A673 (cell line): ENCODE measurements at regions not wholly inside any gene's neighbourhood (a gene's known extent, or its start where the extent isn't known, plus 50 kb on each side); places are given as distances from the start of the nearest gene placed in this dataset.

ENCODE experiments used
- BruUV-seq: library from RNA; stranded (reverse); fragments of 400-500 nt; replicated peaks from 2 replicates; lab custom pipeline; 2021; lab: Mats Ljungman, UMichigan
- CTCF ChIA-PET: fragments of 300-600 bp; sonication (Branson Sonifier 250); formaldehyde crosslinking; loops from one replicate; lab custom pipeline; 2022; ENCODE audit warnings: antibody characterized with exemption; lab: Charles Lee
- POLR2A ChIA-PET: fragments of 300-600 bp; sonication (Branson Sonifier 250); formaldehyde crosslinking; loops from one replicate; lab custom pipeline; 2022; ENCODE audit warnings: antibody characterized with exemption; ENCODE audit not compliant: low non-redundant PET; lab: Charles Lee
- DNase-seq: peaks from one replicate; pipeline ENCODE4 v3.0.0-alpha.2; 2015; ENCODE audit warnings: low spot score
- H3K27ac ChIP-seq: fragments of 200-600 bp; sonication (generic); 2 replicates; pipeline ENCODE4 v1.5.1; 2016; ENCODE audit warnings: mixed run types, low read depth, mild to moderate bottlenecking, mixed read lengths, antibody characterized with exemption, low read length; ENCODE audit not compliant: poor library complexity, severe bottlenecking
- H3K27me3 ChIP-seq: fragments of 200-600 bp; sonication (generic); replicated peaks from 2 replicates; pipeline ENCODE4 v1.6.1; 2017; ENCODE audit warnings: mixed run types, low read depth, mild to moderate bottlenecking, mixed read lengths, antibody characterized with exemption, low read length; ENCODE audit not compliant: insufficient read depth, poor library complexity
- H3K36me3 ChIP-seq: fragments of 200-600 bp; sonication (generic); 2 replicates; pipeline ENCODE4 v1.6.1; 2016; ENCODE audit warnings: mixed run types, mild to moderate bottlenecking, mixed read lengths, antibody characterized with exemption, low read length; ENCODE audit not compliant: insufficient read depth, poor library complexity, severe bottlenecking
- H3K4me1 ChIP-seq: fragments of 200-600 bp; sonication (generic); 2 replicates; pipeline ENCODE4 v1.6.1; 2017; ENCODE audit warnings: mixed run types, mild to moderate bottlenecking, mixed read lengths, antibody characterized with exemption, low read length; ENCODE audit not compliant: insufficient read depth, poor library complexity, severe bottlenecking
- H3K4me3 ChIP-seq: fragments of 200-600 bp; sonication (generic); 2 replicates; pipeline ENCODE4 v1.5.1; 2016; ENCODE audit warnings: low read depth, mixed run types, mild to moderate bottlenecking, mixed read lengths, low read length; ENCODE audit not compliant: poor library complexity, severe bottlenecking
- H3K9me3 ChIP-seq: fragments of 200-600 bp; sonication (generic); 2 replicates; pipeline ENCODE4 v1.6.1; 2016; ENCODE audit warnings: mixed run types, low read depth, mild to moderate bottlenecking, mixed read lengths, antibody characterized with exemption, low read length; ENCODE audit not compliant: poor library complexity, severe bottlenecking
- CTCF ChIP-seq: fragments of 300-800, 200-600 bp; sonication (generic); conservative IDR thresholded peaks from 2 replicates; pipeline ENCODE4 v1.5.1; 2017; ENCODE audit warnings: low read depth, mild to moderate bottlenecking, antibody characterized with exemption, low read length, moderate library complexity, mixed read lengths
- EZH2 ChIP-seq: fragments of 200-600 bp; sonication (generic); IDR thresholded peaks from 2 replicates; pipeline ENCODE4 v1.6.1; 2017; ENCODE audit warnings: borderline replicate concordance, low read depth, mild to moderate bottlenecking, mixed read lengths, antibody characterized with exemption, low read length; ENCODE audit not compliant: poor library complexity, severe bottlenecking
- intact Hi-C: fragments of 100-400 bp; cut with micrococcal nuclease; formaldehyde crosslinking; loops from one replicate; pipeline ENCODE4 v1.10.0; 2022; ENCODE audit not compliant: unreplicated experiment

- no peaks in the 10 kb centered on the region for H3K4me1 ChIP-seq
- BruUV-seq = no TSS peak
- POLR2A ChIA-PET = no interaction called here
- DNase-seq = no peak
- TF ChIP-seq EZH2 (no peak), CTCF (no peak)
- no peaks in the 10 kb centered on the region for H3K36me3 ChIP-seq
- CTCF ChIA-PET = no interaction called here
- no peaks in the 10 kb centered on the region for H3K9me3 ChIP-seq
- intact Hi-C loops = no loop called here
- no peak overlapping the region for H3K4me3 ChIP-seq
- H3K27ac ChIP-seq = no peak overlapping the region
- no peaks in the 10 kb centered on the region for H3K27me3 ChIP-seq
Observed at GRCh38 chr7:114156178-114156577, 237.4 kb upstream of the PPP1R3A start.

GRCh38 chr7:114155116-114156110 is 236.6 kb upstream of the PPP1R3A start:
- ChIA-PET POLR2A (no interaction called here), CTCF (no interaction called here)
- H3K27ac ChIP-seq = no peak overlapping the region
- no peak overlapping the region for H3K4me3 ChIP-seq
- intact Hi-C loops = no loop called here
- no peaks in the 10 kb centered on the region for H3K4me1 ChIP-seq
- TF ChIP-seq EZH2 (no peak), CTCF (no peak)
- H3K27me3 ChIP-seq = peaks cover 3% of the 10 kb centered on the region
- BruUV-seq = no TSS peak
- no peaks in the 10 kb centered on the region for H3K9me3 ChIP-seq
- H3K36me3 ChIP-seq = no peaks in the 10 kb centered on the region
- no peak for DNase-seq

- Histone ChIP-seq H3K4me1 (no peaks in the 10 kb centered on the region), H3K27me3 (peaks cover 8% of the 10 kb centered on the region), H3K27ac (no peak overlapping the region), H3K36me3 (no peaks in the 10 kb centered on the region), H3K4me3 (no peak overlapping the region), H3K9me3 (no peaks in the 10 kb centered on the region)
- BruUV-seq = no TSS peak
- ChIA-PET POLR2A (no interaction called here), CTCF (no interaction called here)
- intact Hi-C loops = no loop called here
- TF ChIP-seq CTCF = no peak
- no peak for TF ChIP-seq EZH2
- DNase-seq = no peak
Observed at GRCh38 chr7:114153700-114154099, 234.9 kb upstream of the PPP1R3A start.
